H1 (cell line): ENCODE measurements at regions not wholly inside any gene's neighbourhood (a gene's known extent, or its start where the extent isn't known, plus 50 kb on each side); places are given as distances from the start of the nearest gene placed in this dataset.

Experiments used
- CTCF ChIA-PET: fragments of 300-600 bp; sonication (Branson Sonifier 250); formaldehyde crosslinking; loops from one replicate; lab custom pipeline; 2021; ENCODE audit not compliant: partially characterized antibody; lab: Charles Lee
- POLR2A ChIA-PET: fragments of 300-600 bp; sonication (Branson Sonifier 250); formaldehyde crosslinking; loops from one replicate; lab custom pipeline; 2021; ENCODE audit warnings: inconsistent platforms; ENCODE audit not compliant: partially characterized antibody; lab: Charles Lee
- DNase-seq, 2 experiments: peaks; one replicate each; pipeline versions ENCODE4 v3.0.0 to v3.0.0-alpha.2; 2010 to 2022; ENCODE audit warnings: low spot score in 2 of 2, low read depth in 1 of 2, mixed read lengths in 1 of 2
- FAIRE-seq: peaks from 2 replicates; lab custom pipeline; 2011; peaks lifted over from hg19 to GRCh38; lab: Jason Lieb, UNC
- H2AFZ ChIP-seq: 2 replicates; pipeline ENCODE4 v1.8.1; 2012; ENCODE audit warnings: low read length, inconsistent platforms
- H2AK5ac ChIP-seq: 2 replicates; pipeline ENCODE4 v1.6.1; 2013; ENCODE audit warnings: low read depth, low read length
- H2BK120ac ChIP-seq: replicated peaks from 2 replicates; pipeline ENCODE3; 2013; ENCODE audit warnings: low read depth, low read length, inconsistent platforms
- H2BK12ac ChIP-seq: 2 replicates; pipeline ENCODE4 v1.6.1; 2013; ENCODE audit warnings: low read depth, low read length
- H2BK15ac ChIP-seq: 2 replicates; pipeline ENCODE4 v1.6.1; 2013; ENCODE audit warnings: low read length
- H2BK20ac ChIP-seq: 2 replicates; pipeline ENCODE4 v1.6.1; 2013; ENCODE audit warnings: low read length
- H2BK5ac ChIP-seq: 2 replicates; pipeline ENCODE4 v1.6.1; 2013; ENCODE audit warnings: low read depth, low read length
- H3K14ac ChIP-seq: 2 replicates; pipeline ENCODE4 v1.6.1; 2013; ENCODE audit warnings: inconsistent platforms; ENCODE audit not compliant: insufficient read length
- H3K18ac ChIP-seq: 2 replicates; pipeline ENCODE4 v1.6.1; 2013; ENCODE audit warnings: low read length; ENCODE audit errors: extremely low read depth
- H3K23ac ChIP-seq: 2 replicates; pipeline ENCODE4 v1.6.1; 2013; ENCODE audit warnings: inconsistent platforms; ENCODE audit not compliant: insufficient read length
- H3K23me2 ChIP-seq: 2 replicates; pipeline ENCODE4 v1.6.1; 2013; ENCODE audit warnings: low read depth, low read length
- H3K27ac ChIP-seq: 2 replicates; pipeline ENCODE4 v1.6.1; 2011; ENCODE audit warnings: low read depth, low read length, inconsistent platforms
- H3K27me3 ChIP-seq, 4 experiments: replicated peaks in 1 of 4; 1 replicate in 1 of 4; 2 replicates in 3 of 4; pipeline versions ENCODE4 v1.6.1 to v1.8.1; 2011 to 2013; ENCODE audit warnings: low read length in 3 of 4, mild to moderate bottlenecking in 3 of 4, inconsistent platforms in 2 of 4, mixed read lengths in 2 of 4, moderate library complexity in 1 of 4; ENCODE audit not compliant: control insufficient read depth in 3 of 4, insufficient read depth in 3 of 4; ENCODE audit errors: extremely low read depth in 1 of 4
- H3K36me3 ChIP-seq, 4 experiments: 2 replicates each; pipeline versions ENCODE4 v1.6.1 to v1.8.1; 2011 to 2013; ENCODE audit warnings: mild to moderate bottlenecking in 4 of 4, low read length in 3 of 4, moderate library complexity in 2 of 4, control low read depth in 1 of 4, inconsistent platforms in 1 of 4; ENCODE audit not compliant: insufficient read depth in 4 of 4, control insufficient read depth in 2 of 4
- H3K4ac ChIP-seq: replicated peaks from 2 replicates; pipeline ENCODE3; 2013; ENCODE audit warnings: low read length, low read depth, mixed read lengths, inconsistent platforms; ENCODE audit not compliant: insufficient read length
- H3K4me1 ChIP-seq, 4 experiments: replicated peaks in 1 of 4; 1 replicate in 1 of 4; 2 replicates in 3 of 4; pipeline versions ENCODE4 v1.6.1 to v1.8.1; 2011 to 2013; ENCODE audit warnings: low read length in 3 of 4, inconsistent platforms in 2 of 4, mixed read lengths in 1 of 4; ENCODE audit not compliant: insufficient read depth in 4 of 4, control insufficient read depth in 3 of 4
- H3K4me2 ChIP-seq, 2 experiments: 2 replicates each; pipeline versions ENCODE4 v1.6.1 to v1.8.1; 2011 to 2013; ENCODE audit warnings: low read depth in 2 of 2, low read length in 2 of 2, control low read depth in 1 of 2, inconsistent platforms in 1 of 2, mild to moderate bottlenecking in 1 of 2; ENCODE audit not compliant: insufficient read depth in 1 of 2
- H3K4me3 ChIP-seq, 4 experiments: fragments of 200-600, 300-600 bp in 1 of 4; sonication (generic), shearing (Covaris generic), sonication (Bioruptor Twin) in 1 of 4; 2 replicates each; pipeline versions ENCODE4 v1.5.1 to v1.8.1; 2011 to 2016; ENCODE audit warnings: low read length in 4 of 4, low read depth in 3 of 4, control low read depth in 2 of 4, inconsistent platforms in 2 of 4, mild to moderate bottlenecking in 2 of 4, mixed read lengths in 1 of 4, moderate library complexity in 1 of 4; ENCODE audit not compliant: insufficient read depth in 2 of 4; ENCODE audit errors: extremely low read depth in 1 of 4
- H3K56ac ChIP-seq: replicated peaks from 2 replicates; pipeline ENCODE3; 2013; ENCODE audit warnings: low read depth, mild to moderate bottlenecking, mixed read lengths, low read length, inconsistent platforms; ENCODE audit not compliant: insufficient read length
- H3K79me1 ChIP-seq: 2 replicates; pipeline ENCODE4 v1.6.1; 2013; ENCODE audit warnings: low read depth, low read length, control low read depth
- H3K79me2 ChIP-seq, 2 experiments: 2 replicates each; pipeline versions ENCODE4 v1.6.1 to v1.8.1; 2012 to 2013; ENCODE audit warnings: low read length in 2 of 2, mild to moderate bottlenecking in 2 of 2, inconsistent platforms in 1 of 2; ENCODE audit not compliant: insufficient read depth in 2 of 2, control insufficient read depth in 1 of 2
- H3K9ac ChIP-seq, 4 experiments: replicated peaks in 1 of 4; 1 replicate in 1 of 4; 2 replicates in 3 of 4; pipeline versions ENCODE4 v1.6.1 to v1.8.1; 2011 to 2013; ENCODE audit warnings: low read depth in 3 of 4, low read length in 3 of 4, control low read depth in 2 of 4, mild to moderate bottlenecking in 2 of 4, moderate library complexity in 2 of 4, inconsistent platforms in 1 of 4; ENCODE audit errors: extremely low read depth in 1 of 4
- H3K9me3 ChIP-seq, 2 experiments: 2 replicates each; pipeline versions ENCODE4 v1.6.1 to v1.8.1; 2012 to 2013; ENCODE audit warnings: mild to moderate bottlenecking in 2 of 2, moderate library complexity in 2 of 2, control low read depth in 1 of 2, inconsistent platforms in 1 of 2, low read depth in 1 of 2, low read length in 1 of 2, mixed read lengths in 1 of 2; ENCODE audit not compliant: insufficient read depth in 2 of 2
- H4K20me1 ChIP-seq, 2 experiments: replicated peaks in 1 of 2; 2 replicates each; pipeline versions ENCODE3 to v1.8.1; 2011 to 2013; ENCODE audit warnings: inconsistent platforms in 2 of 2, low read length in 2 of 2, mild to moderate bottlenecking in 1 of 2; ENCODE audit not compliant: insufficient read depth in 2 of 2, control insufficient read depth in 1 of 2
- H4K5ac ChIP-seq: 2 replicates; pipeline ENCODE4 v1.6.1; 2013; ENCODE audit warnings: low read length, low read depth, mixed read lengths, inconsistent platforms; ENCODE audit not compliant: insufficient read length
- H4K8ac ChIP-seq: 2 replicates; pipeline ENCODE4 v1.8.0; 2013; ENCODE audit warnings: mild to moderate bottlenecking, moderate library complexity, low read length, inconsistent platforms; ENCODE audit not compliant: insufficient read depth; ENCODE audit errors: extremely low read depth
- H4K91ac ChIP-seq: replicated peaks from 2 replicates; pipeline ENCODE3; 2013; ENCODE audit warnings: low read length, mixed read lengths, inconsistent platforms; ENCODE audit not compliant: insufficient read length
- KDM5A ChIP-seq: fragments of 200-600 bp; IDR thresholded peaks from 2 replicates; pipeline ENCODE4 v1.7.1; 2012; ENCODE audit warnings: mild to moderate bottlenecking, low read length, inconsistent platforms, mixed read lengths
- SUZ12 ChIP-seq: fragments of 200-600 bp; sonication (generic); IDR thresholded peaks from 2 replicates; pipeline ENCODE4 v1.6.1; 2012; ENCODE audit warnings: mild to moderate bottlenecking, inconsistent platforms, low read length, moderate library complexity, mixed read lengths
- TBP ChIP-seq: IDR thresholded peaks from 2 replicates; pipeline ENCODE4 v1.6.1; 2011; ENCODE audit warnings: low read depth, low read length, improper control_type of control experiment
- WGBS, 2 experiments: shearing (Covaris generic) in 1 of 2; methylation state at CpG; one replicate each; pipeline versions ENCODE4 v1.1.6 to v1.1.7; 2013 to 2015; ENCODE audit warnings: low lambda C conversion rate in 2 of 2, mixed read lengths in 2 of 2, inconsistent platforms in 1 of 2, low coverage in 1 of 2, missing lambda C conversion rate in 1 of 2; ENCODE audit not compliant: insufficient replicate concordance in 2 of 2, insufficient coverage in 1 of 2, insufficient read length in 1 of 2; ENCODE audit errors: extremely low coverage in 1 of 2, missing lambda C conversion rate in 1 of 2; 5-methylcytosine and 5-hydroxymethylcytosine counted together

GRCh38 chr7:17415955-17416354 is 117.5 kb downstream of the AHR start:
- no peaks in the 10 kb centered on the region for H3K9me3 ChIP-seq
- no peak overlapping the region for H2BK120ac ChIP-seq
- no peak overlapping the region for H3K4ac ChIP-seq
- no peak overlapping the region for H2BK20ac ChIP-seq
- H4K5ac ChIP-seq, result no peak overlapping the region
- FAIRE-seq (no peak), DNase-seq (no peak)
- no peaks in the 10 kb centered on the region for H4K20me1 ChIP-seq
- no peak overlapping the region for H2BK12ac ChIP-seq
- no peaks in the 10 kb centered on the region for H3K27me3 ChIP-seq
- WGBS, 2 experiments, result 90% methylated on average over 2 of the region's 2 CpGs; no CpG with 5 or more reads in 1 of the 2 experiments
- no peaks in the 10 kb centered on the region for H3K79me2 ChIP-seq
- no peak overlapping the region for H3K14ac ChIP-seq
- no peaks in the 10 kb centered on the region for H3K36me3 ChIP-seq
- CTCF ChIA-PET, result no interaction called here
- no peak overlapping the region for H2BK15ac ChIP-seq
- H3K23ac ChIP-seq, result no peak overlapping the region
- H3K23me2 ChIP-seq, result no peaks in the 10 kb centered on the region
- H4K91ac ChIP-seq, result no peak overlapping the region
- no peak overlapping the region for H4K8ac ChIP-seq
- peaks cover 0 to 7% (median 1%) of the 10 kb centered on the region in 4 experiments; a peak in 2 of 7 replicates for H3K4me1 ChIP-seq
- H3K79me1 ChIP-seq, result no peaks in the 10 kb centered on the region
- no peak overlapping the region for H3K4me3 ChIP-seq
- no peak for TF ChIP-seq SUZ12
- no peak for TF ChIP-seq KDM5A
- TF ChIP-seq TBP, result no peak
- POLR2A ChIA-PET, result interaction anchor here (1.4 kb wide), 1 partner anchor 9 kb away, joined by 3 read pairs; no protein-coding TSS in a partner anchor
- no peak overlapping the region for H2AK5ac ChIP-seq
- H3K56ac ChIP-seq, result no peak overlapping the region
- H3K4me2 ChIP-seq, result no peak overlapping the region
- H2AFZ ChIP-seq, result no peak overlapping the region
- no peak overlapping the region for H2BK5ac ChIP-seq
- no peak overlapping the region for H3K9ac ChIP-seq
- H3K18ac ChIP-seq, result no peak overlapping the region
- no peak overlapping the region for H3K27ac ChIP-seq
